DMS153 treated with DMSO at 0.1 percent for 48 hours (cell line): ENCODE measurements at regions not wholly inside any gene's neighbourhood (a gene's known extent, or its start where the extent isn't known, plus 50 kb on each side); places are given as distances from the start of the nearest gene placed in this dataset.
A peak's percentile ranks its signal among the peaks of the same experiment; 100 is the strongest.

ENCODE experiments used
- DNase-seq: peaks from one replicate; lab custom pipeline; 2025; ENCODE audit not compliant: unreplicated experiment; lab: John Stamatoyannopoulos, UW

- DNase-seq = no peak
These were observed 230.9 kb downstream of the TEX29 start for GRCh38 chr13:111551204-111551820.

GRCh38 chr13:111552891-111553655 lies 232.6 kb downstream of the TEX29 start:
- DNase-seq = no peak

- no peak for DNase-seq
These were observed 234.3 kb downstream of the TEX29 start for GRCh38 chr13:111554539-111555267.

- DNase-seq = no peak
These were observed 234.9 kb downstream of the TEX29 start for GRCh38 chr13:111555268-111555808.

GRCh38 chr13:111555903-111556302 lies 235.5 kb downstream of the TEX29 start:
- DNase-seq = no peak

GRCh38 chr13:111556496-111556895 lies 236.1 kb downstream of the TEX29 start:
- DNase-seq = no peak

GRCh38 chr13:111557921-111558699 lies 237.7 kb downstream of the TEX29 start:
- no peak for DNase-seq

GRCh38 chr13:111558700-111559088 lies 238.3 kb downstream of the TEX29 start:
- DNase-seq = no peak

- DNase-seq = peak; percentile 6
These were observed 239.4 kb downstream of the TEX29 start for GRCh38 chr13:111559612-111560403.

GRCh38 chr13:111561091-111561781 lies 240.8 kb downstream of the TEX29 start:
- peak; percentile 40 for DNase-seq

GRCh38 chr13:111562716-111563115 lies 242.3 kb downstream of the TEX29 start:
- DNase-seq = no peak

- DNase-seq = no peak
These were observed 244.2 kb downstream of the TEX29 start for GRCh38 chr13:111564606-111565005.

GRCh38 chr13:111565400-111565799 lies 245.0 kb downstream of the TEX29 start:
- DNase-seq = no peak

- DNase-seq = no peak
These were observed 246.1 kb downstream of the TEX29 start for GRCh38 chr13:111566567-111566966.

- DNase-seq = no peak
These were observed 247.2 kb downstream of the TEX29 start for GRCh38 chr13:111567637-111568036.

- DNase-seq = no peak
These were observed 247.8 kb downstream of the TEX29 start for GRCh38 chr13:111568290-111568689.

- no peak for DNase-seq
These were observed 250.5 kb downstream of the TEX29 start for GRCh38 chr13:111570911-111571310.

- peak; percentile 75 for DNase-seq
These were observed 252.7 kb downstream of the TEX29 start for GRCh38 chr13:111572956-111573761.

- DNase-seq = no peak
These were observed 253.4 kb downstream of the TEX29 start for GRCh38 chr13:111573801-111574200.
